COLO829 (cell line): ENCODE measurements at regions not wholly inside any gene's neighbourhood (a gene's known extent, or its start where the extent isn't known, plus 50 kb on each side); places are given as distances from the start of the nearest gene placed in this dataset.
"Not testable (repeated sequence)": the region's sequence is repeated elsewhere in the genome, so short reads cannot be mapped to it uniquely, and the experiment has no call there.

Source experiments
- DNase-seq: peaks from one replicate; pipeline ENCODE4 v3.0.0; 2012; ENCODE audit warnings: low spot score

DNA sequence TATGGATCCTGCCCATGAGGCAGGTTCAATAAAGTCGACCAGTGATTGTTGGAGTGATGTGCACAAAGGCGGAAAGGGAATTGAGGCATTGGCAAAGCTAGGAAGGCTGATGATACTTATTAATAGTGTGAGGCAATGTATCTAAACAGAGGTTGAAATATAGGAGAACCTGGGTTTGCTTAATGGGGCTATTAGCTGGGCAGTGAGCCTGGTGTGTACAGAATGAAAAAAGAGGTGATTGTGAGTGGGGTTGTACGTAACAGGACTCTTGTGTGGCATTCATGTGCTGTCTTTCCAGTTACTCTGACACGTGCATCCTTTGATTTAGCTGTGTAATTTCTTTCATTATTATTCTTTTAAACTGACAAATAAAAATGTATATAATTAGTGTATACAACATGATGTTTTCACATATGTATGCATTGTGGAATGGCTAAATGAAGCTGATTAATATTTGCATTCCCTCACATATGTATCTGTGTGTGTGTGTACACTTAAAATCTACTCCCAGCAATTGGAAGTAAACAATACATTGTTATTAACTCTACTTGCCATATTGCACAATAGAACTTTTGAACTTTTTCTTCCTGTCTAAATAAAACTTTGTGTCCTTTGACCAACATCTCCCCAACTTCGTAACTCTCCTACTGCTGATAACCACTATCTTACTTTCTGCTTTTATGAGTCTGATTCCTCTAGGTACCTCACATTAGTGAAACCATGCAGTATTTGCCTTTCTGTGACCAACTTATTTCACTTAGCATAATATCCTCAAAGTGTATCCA lies 220.5 kb upstream of the SLC35B3 start:
- DNase-seq = no peak

DNA sequence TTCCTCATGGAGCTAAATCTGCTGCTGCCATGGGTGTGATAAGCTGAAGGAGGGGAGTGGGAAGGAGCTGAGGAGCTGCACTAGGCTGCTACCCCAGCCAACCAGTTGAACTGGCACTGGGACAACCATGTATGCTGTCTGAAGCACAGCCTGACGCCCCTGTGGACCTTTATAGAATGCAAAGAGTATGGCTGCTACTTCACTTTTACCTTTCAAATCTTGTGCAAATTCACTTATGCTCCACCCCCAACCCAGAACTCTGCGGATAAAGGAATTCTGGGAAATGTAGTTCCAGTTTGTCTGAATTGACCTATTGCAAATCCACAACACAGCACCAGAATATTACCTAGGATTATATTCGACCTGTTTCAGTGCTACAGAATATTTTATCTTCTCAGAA lies 217.4 kb upstream of the SLC35B3 start:
- DNase-seq = no peak

DNA sequence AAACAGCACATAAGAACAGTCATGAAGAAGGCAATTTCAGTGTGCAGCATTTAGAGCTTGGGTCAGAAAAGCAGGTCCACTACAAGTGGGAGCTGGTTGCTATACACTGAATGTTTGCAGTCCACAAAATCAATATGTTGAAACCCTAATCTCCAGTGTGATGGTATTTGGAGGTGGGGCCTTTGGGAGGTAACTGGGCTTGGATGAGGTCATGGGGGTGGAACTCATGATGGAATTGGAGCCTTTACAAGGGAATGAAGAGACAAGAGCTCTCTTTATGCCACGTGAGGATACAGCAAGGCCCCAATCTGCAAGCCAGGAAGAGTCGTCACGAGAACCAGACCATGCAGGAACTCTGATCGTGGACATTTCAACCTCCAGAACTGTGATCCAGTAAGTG lies 216.7 kb upstream of the SLC35B3 start:
- DNase-seq = no peak

DNA sequence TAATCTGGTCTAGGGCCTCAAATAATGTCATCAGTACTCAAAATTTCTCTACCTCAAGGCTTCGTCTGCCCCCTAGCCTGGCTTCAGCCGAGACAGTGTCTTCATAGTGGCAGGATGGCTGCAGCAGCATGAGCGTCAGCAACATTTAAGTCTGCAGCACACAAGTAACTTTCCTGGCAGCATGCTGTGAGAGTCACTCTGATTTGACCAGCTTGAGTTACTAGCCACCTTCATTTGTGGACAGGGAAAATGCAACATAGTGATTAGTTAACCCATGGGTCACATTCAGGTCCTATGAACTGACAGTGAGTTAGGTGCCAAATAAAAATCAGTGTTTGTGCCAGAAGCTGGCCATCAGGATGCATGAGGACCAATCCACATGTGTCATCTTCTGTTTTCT lies 209.9 kb upstream of the SLC35B3 start:
- no peak for DNase-seq

DNA sequence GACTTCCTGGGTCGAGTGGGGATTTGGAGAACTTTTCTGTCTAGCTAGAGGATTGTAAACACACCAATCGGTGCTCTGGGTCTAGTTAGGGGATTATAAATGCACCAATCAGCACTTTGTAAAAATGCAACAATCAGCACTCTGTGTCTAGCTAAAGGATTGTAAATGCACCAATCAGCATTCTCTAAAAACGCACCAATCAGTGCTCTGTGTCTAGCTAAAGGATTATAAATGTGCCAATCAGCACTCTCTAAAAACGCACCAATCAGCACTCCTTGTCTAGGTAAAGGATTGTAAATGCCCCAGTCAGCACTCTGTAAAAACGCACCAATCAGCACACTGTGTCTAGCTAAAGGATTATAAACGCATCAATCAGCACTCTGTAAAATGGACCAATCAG lies 209.0 kb upstream of the SLC35B3 start:
- DNase-seq = no peak

DNA sequence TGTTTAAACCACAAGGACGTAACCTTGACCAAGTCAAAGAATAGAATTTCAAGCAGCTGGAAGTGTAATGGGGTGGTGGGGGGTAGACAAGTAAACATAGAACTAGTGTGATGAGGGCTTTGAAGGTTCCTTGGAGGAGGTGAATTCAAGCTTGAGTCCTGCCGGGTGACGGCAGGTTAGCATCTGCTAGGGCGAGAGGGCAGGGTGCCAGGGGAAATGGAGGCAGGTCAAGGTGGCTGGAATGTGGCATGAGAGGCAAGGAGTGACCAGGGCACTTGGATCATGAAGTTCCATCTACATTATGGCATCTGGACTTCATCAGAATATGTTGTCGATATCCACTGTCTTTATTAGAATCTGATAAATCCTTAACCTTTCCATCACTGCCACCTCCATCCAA lies 207.5 kb upstream of the SLC35B3 start:
- DNase-seq = no peak

DNA sequence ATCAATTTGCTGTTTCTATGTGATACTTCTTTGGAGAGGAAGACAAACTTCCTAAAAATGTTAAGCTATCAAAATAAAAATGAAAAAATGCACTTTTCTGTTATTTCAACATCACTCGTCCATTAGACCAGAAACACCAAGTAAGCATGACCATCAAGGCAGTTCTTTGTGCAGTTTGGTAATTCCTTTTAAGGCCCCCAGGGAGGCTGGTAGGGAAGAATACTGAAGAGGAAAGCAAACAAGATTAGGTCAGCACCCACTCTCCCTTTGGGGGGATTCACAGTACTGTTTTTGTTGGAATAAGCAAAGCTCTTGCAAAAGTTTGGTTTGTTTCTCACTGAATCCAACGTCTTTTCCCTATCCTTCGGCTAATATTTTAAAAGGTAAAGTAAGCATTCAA lies 206.8 kb upstream of the SLC35B3 start:
- no peak for DNase-seq

DNA sequence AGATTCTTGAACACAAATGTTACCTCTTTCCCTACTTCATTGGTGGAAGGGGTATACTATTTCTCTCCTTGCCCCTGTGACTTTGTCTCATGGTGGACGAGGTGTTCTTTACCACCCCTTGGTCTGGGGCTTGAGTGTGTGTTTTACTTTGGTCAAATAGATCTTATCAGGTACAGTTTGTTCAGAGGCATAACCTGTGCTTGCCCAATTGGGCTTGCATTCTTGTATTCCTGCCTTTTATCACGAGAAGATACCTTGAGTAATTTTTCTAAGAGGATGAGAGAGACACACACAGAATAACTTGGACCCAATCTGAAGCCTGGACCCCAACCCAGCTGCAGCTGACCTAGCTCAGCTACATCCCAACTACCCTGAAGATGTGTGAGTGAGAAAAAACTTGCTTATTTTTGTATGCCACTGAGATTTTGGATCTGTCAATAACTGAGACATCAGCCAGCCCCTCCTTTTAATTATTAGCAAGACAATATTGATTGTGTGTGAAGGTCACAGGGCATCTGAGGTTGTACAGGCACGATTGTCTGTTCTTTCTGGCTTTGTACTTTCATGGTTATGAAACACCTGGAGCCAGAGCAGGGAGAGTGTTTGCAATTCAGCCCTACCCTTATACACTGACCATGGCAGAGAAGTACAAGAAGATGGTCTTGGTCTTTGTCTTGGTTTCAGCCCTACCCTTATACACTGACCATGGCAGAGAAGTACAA lies 204.7 kb upstream of the SLC35B3 start:
- DNase-seq = no peak

DNA sequence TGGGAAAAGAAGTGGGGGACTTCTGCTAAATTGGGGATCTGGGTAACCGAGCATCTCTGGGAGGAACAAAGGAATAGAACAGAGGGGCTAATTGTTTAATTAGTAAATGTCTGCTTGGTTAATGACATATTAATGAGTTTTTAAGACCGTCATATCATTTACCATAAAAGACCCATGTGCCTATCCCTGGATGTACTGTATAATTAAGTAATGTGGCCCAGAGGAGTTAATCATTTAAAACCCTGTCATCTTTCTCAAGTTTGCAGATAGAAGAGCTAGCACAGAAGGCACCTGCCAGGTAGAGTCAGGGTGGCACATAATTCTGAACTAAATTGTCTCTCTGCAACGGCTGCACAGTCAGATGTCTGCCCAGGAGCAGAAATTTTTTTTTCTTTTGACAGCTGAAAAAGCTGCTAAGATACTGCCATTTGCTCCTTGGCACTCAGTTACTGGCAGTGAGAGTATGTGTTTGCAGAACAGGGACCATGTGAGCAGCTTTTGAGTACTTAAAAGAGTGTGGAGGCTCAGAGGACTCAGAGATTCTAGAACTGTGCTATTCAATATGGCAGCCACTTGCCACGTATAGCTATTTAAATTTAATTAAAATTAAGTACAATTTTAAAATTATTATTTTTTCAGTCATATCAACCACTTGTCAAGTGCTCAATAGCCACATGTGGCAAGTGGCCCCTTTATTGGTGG lies 202.7 kb upstream of the SLC35B3 start:
- no peak for DNase-seq

DNA sequence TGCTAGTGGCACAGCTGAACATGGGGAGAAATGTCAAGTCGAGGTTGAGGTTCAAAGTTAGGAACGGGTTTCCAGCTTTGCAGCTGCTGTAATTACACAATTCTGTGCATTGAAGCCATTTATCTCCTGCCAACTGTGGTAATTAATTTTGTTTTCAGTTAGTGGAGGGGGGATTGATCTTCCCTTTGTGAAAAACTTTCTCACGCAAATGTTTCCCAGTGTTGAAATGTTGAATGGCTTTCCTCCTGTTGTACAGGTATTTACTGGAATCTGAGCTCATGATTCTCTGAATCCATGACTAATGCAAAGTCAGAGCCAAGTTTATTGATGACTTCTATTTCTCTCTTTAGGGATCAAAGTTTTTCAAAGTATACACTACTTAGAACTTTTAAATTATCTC lies 198.4 kb upstream of the SLC35B3 start:
- DNase-seq = no peak

DNA sequence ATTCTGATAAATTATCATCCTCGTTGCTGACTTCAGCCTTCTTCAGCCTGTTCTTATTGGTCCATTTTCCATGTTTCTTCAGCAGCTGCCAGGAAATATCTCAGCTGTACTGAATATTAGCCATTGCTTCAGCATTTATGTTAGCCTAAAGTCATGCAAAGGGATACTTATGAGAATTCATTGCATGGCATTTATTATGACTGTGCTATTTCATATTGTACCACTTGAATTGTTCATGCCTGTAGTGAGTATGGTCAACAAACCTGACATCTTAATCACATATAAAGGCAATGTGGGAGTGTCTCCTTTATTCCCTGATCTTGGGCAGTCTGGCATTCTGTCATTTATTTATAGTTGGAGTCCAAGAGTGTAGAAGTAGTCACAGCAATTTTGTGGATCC lies 193.4 kb upstream of the SLC35B3 start:
- DNase-seq = no peak

DNA sequence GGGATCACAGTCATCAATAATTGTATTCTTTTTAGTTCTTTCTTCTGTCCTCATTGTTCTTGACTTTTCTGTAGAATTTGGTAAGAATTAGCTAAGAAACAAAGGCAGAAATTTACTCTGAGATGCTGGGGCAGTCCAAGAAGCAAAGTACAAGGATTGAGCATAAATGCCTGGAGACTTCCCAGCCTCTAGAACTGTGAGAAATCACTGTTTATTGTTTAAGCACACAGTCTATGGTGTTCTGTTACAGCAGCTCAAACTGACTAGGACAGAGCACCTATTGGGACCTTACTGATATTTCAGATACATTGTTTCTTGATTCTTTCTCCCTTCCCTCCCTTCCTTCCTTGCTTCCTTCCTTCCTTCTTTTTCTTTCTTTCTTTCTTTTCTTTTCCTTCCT lies 192.7 kb upstream of the SLC35B3 start:
- no peak for DNase-seq

DNA sequence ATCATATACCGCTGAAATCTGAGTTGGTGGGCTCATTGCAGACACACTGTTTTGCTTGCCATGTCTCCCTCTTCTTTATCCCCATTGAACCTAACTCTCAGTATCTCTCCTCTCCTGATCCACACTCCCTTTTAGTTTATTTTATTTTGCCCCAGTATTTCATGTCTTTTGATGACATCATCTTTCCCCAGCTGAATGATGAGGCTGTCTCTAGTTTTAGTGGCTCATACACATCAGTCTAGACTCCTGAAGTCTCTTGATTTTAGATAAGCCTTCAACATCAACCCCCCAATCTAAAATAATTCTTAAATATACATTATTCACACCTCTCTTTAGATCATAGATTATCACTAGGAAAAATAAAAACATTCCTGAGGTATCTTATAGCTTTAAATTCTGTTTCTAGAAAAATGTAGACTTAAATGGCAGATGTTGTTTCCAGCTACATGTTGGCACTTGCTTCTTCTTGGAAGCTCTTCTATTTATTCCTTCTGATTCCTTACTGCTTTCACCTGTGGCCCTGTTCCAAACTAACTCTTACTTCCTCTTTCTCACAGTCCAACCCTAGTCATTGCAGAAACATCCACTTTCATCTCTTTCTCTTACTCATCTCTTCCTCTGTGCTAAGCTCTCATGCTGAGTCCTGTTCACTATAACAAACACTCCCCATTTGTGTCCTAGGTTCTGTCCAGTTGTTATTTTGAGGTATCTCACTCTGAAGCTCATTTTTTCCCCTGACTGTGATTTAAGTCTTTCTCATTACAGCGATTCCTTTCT lies 191.9 kb upstream of the SLC35B3 start:
- DNase-seq = no peak

DNA sequence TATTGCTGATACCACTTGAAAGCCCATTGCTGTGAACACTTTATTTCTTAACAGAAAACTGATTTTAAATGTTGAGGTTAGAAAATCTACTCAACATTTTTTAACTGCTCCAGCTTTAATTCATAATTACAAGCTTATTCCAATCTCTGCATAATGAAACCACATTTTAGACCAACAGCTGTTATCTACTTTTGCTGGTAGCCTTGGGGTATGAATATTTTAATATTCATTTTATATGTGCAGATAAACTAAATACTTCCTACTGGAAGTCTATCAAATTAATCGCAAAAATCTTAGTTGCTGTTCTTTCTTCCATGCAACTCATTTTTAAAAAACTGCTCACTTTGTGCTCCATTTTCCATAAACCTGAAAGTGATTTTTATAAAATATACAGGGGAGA lies 189.3 kb upstream of the SLC35B3 start:
- no peak for DNase-seq

DNA sequence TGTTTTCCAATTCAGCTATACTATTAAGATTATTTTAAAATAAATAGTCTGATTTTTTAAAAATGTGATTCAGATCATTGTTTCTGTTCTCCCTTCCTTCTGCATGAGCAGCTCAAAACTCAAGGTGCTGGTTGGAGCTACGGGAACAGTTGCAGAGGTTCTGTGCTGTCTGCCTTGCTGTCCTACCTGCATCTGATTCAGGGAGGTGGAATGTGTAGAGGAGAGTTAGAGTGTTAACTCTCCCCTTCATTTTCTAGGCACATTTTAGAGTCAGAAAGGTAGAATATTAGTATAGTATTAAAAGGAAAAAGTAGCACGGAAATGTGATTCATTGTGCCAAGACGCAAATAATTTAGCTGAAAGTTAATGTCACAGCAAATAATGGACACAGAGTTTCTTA lies 188.1 kb upstream of the SLC35B3 start:
- no peak for DNase-seq

DNA sequence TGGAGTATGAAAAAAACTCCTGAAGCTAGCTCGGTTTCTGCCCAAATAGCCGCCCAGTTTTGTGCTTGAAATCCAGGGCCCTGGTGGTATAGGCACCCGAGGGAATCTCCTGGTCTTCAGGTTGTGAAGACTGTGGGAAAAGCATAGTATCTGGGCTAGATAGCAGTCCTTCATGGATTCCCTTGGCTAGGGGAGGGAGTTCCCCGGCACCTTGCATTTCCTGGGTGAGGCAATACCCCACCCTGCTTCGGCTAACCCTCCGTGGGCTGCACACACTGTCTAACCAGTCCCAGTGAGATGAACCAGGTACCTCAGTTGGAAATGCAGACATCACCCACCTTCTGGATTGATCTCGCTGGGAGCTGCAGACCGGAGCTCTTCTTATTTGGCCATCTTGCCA lies 184.5 kb upstream of the SLC35B3 start:
- no peak for DNase-seq

DNA sequence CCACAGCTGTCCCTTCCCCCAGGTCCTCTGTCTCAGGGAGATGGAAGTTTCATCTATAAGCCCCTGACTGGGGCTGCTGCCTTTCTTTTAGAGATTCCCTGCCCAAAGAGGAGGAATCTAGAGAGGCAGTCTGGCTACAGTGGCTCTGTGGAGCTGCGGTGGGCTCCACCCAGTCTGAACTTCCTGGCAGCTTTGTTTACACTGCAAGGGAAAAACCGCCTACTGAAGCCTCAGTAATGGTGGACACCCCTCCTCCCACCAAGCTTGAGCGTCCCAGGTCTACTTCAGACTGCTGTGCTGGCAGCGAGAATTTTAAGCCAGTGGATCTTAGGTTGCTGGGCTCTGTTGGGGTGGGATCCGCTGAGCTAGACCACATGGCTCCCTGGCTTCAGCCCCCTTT lies 184.1 kb upstream of the SLC35B3 start:
- DNase-seq = not testable (repeated sequence)

DNA sequence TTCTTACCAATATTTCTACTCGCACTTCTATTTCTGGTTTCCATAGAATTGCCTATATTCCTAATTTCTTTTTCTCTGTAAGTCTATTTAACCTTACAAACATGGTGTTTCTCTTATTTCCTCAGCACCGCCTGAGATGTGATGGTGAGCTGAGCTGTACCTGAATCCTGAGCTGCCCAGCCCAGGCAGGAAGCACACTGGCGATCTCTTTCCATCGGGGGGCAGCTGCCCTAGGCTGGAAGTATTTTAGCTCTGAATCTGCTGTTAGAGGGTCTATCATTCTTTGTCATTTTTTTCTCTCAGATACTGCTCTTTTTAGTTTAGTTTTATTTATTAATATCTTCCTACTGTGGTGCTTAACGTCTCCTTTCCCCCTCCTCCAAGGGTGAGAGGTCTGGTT lies 173.4 kb upstream of the SLC35B3 start:
- no peak for DNase-seq

DNA sequence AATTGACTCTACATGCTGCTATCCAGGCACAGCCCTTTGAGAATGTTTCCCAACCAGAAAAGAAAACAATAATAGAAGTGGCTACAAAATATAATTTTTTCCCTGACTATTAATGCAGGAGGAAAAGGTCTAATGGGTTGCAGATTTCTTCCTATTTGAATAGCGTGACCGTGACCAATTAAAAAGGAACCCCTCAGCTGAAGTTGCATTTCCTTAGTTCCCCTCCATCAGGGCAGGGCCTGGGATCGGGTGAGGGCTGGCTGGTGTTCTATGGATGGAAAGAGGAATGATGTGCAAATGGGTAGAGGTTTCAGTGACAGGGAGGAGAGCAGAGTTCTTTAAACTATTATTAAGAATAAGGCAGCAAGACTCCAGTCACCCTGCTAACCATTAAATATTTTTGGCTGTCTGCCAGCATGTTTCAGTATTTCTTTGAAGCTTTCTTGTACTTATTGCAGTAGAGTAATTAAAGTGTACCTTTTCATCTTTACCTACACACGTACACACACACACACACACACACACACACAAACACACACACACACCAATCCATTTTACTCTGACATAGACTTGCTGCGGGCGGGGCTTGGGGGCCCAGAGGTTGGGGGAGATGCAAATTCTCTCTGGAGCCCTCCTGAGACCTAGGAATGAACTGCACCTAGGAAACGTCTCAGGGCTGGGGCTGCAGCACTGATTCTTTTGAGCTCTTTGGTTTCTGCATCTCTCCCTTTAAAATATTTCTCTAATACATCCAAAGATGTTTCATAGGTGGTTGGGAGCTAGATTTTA lies 154.8 kb upstream of the SLC35B3 start:
- no peak for DNase-seq

DNA sequence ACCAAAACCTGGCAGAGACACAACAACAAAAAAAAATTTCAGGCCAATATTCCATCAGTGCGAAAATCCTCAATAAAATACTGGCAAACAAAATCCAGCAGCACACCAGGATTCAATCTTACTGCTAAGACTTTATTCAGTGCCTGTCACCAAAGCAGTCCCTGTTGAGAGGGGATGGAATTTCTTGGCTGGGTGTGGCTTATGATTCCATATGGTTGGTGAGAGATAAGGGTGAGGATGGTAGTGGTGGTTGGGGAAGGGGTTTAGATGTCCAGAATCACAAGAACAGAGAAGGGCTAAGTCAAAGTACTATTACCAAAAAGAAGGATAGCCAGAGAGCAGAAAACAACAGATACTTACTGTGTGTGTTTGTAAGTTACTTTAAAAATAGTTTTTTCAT lies 152.8 kb upstream of the SLC35B3 start:
- no peak for DNase-seq

DNA sequence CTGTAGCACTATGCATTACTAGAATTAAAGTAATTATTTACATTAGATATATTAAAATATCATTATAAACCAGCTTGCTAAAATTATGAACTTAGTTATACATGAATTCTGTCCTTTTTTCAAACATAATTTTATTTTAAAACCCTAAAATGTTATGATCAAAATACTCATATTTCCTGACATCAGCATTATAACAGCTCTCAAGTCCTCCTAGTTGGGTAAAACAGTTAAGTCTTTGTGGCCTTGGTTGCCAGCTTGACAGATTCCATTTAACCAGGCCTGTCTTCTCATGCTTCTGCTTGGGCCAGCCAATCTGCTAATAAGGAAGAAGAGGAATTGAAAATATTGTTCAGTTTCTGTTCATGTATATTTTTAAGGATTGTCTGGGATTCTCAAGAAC lies 147.9 kb upstream of the SLC35B3 start:
- no peak for DNase-seq

DNA sequence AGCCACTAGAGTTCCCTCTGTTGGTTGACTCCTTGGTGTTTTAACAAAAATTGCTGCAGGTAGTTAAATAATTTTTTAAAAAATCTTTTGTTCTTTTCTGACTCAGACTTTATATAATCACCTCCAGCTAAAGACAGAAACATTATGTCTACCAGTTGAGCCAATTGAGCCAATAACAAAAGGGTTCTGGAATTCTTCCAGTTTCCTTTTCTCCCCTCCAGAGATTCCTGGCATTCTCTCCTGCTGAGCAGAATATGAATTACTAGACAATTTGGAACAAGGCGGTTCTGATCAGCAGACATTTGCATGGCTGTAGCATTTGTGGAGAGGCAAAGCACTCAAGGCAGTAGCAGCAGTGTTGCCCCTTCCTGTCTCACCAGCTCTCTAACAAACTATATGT lies 144.0 kb upstream of the SLC35B3 start:
- no peak for DNase-seq
